Stimulated activated CD8-positive, alpha-beta memory T cell treated with anti-CD3 and anti-CD28 coated beads, Interleukin-4, amount 100 ng/mL, for 48 hours (primary cell): ENCODE measurements at regions not wholly inside any gene's neighbourhood (a gene's known extent, or its start where the extent isn't known, plus 50 kb on each side); places are given as distances from the start of the nearest gene placed in this dataset.
"Not testable (repeated sequence)": the region's sequence is repeated elsewhere in the genome, so short reads cannot be mapped to it uniquely, and the experiment has no call there.

Experiments
- DNase-seq: peaks from one replicate; pipeline ENCODE4 v3.0.0-alpha.2; 2020

- no peak for DNase-seq
Measured at GRCh38 chr3:83251490-83251889, 1490.0 kb upstream of the GBE1 start.

DNA sequence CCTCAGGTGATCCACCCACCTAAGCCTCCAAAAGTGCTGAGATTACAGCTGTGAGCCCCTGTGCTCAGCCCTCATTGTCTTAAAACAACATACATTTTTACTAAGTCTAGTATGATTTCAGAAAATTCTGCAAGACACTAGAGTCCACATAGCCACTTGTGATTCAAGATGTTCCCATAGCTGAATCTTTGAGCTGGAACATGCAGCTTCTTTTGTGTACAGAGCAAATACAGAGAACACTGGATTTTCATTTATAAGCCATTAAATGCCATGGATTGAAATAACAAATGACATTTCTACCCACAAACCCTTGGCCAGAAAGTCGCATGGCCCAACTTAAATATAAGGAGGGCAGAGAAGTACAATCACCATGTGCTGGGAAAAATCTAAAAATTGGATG is 1489.2 kb upstream of the GBE1 start:
- no peak for DNase-seq

- DNase-seq: no peak
Measured at GRCh38 chr3:83248454-83248853, 1487.0 kb upstream of the GBE1 start.

- DNase-seq: no peak
Measured at GRCh38 chr3:83235180-83235814, 1473.9 kb upstream of the GBE1 start.

- DNase-seq: no peak
Measured at GRCh38 chr3:83233715-83234114, 1472.3 kb upstream of the GBE1 start.

- DNase-seq: no peak
Measured at GRCh38 chr3:83230841-83231240, 1469.4 kb upstream of the GBE1 start.

GRCh38 chr3:83230376-83230775 is 1468.9 kb upstream of the GBE1 start:
- DNase-seq: no peak

GRCh38 chr3:83226751-83227150 is 1465.3 kb upstream of the GBE1 start:
- DNase-seq: no peak

DNA sequence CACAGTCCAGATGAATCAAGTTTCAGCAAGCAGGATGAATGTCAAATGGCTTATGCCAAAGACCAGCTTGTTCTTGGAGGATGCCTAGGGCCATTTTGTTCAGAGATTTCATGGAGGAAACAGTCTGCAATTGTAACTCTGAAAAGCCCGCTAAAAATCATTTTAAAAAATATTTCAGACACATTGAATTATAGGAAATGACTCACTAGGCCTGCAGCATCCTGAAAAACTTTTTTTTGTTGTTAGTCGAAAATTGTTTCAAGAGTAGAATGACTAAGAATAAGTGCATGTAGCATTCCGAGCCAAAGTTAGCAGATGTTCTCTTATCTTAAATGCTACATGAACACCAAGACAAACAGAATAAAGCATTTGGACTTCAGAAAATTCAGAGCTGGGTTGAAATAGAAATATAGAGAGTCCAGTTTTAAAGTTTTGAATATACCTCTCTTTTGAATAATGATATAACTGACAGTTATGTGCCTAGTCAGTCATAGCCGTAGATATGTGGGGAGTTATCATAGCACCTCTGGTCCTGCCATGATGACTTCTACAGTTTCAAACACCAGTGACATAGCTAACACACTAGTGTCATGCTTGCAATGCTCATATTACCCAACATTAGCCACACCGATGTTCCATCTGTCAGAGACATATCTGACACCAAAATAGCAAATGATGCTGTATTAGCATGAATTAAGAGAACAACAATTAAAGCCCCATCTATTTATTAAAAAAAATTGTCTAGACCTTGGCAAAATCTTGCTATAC is 1462.8 kb upstream of the GBE1 start:
- DNase-seq: no peak

DNA sequence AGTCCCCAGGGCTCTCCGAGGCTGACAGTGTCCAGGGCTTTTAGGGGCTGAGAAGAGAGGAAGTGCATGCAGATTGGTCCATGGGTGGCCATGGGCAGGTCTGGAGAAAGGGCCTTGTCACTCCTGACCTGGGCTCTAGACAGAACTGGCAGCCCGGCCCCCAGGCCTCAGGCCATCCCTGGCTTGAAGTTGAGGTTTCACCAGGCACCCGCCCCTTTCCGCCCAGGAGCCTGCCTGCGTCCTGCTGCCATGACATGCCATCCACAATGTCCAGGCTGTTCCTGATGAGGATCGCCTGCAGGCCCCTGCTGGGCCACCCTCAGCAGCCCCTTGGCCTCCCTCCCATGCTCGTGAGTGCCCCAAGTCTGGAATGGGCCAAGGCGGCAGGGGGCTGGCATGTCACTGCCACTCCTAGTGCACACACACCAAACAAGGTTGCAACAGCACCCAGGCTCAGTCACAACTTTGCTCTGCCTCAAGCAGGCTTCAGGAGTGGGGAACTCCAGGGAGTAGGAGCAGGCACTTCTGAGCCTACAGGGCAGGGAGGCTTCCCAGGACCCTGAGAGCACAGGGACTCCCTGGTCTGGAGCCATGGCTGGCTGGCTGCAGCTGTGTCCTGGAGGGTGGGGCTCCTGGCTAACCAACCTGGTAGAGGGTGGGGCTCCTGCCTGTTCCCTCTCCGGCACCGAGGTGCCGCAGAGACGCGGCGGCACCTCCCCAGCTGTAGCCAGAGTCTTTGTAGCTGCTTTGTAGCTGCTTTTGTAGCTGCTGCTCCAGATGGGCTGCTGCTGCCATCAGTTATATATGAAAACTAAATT is 1457.1 kb upstream of the GBE1 start:
- no peak for DNase-seq

- not testable (repeated sequence) for DNase-seq
Measured at GRCh38 chr3:83217595-83218118, 1456.2 kb upstream of the GBE1 start.

GRCh38 chr3:83216919-83217594 is 1455.6 kb upstream of the GBE1 start:
- no peak for DNase-seq

- no peak for DNase-seq
Measured at GRCh38 chr3:83195243-83195642, 1433.8 kb upstream of the GBE1 start.

DNA sequence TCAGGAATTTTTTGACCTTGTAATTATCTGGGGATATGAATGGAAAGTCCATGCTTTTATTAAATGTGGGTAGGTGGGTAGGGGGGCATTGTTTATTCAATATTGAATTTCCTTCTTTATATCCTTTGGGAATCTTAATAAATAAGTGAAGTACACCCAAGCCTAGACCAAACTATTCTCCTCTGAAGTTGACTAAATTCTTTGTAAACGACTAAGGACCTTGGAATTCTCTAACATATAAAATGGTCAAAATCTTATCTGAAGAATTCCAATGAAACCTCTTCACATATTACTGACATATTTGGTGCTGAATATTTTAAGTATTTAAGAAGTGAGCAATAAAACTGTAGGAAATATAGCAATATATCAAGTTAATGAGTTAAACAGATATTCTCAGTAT is 1432.1 kb upstream of the GBE1 start:
- DNase-seq: no peak

- DNase-seq: no peak
Measured at GRCh38 chr3:83189634-83190033, 1428.2 kb upstream of the GBE1 start.

DNA sequence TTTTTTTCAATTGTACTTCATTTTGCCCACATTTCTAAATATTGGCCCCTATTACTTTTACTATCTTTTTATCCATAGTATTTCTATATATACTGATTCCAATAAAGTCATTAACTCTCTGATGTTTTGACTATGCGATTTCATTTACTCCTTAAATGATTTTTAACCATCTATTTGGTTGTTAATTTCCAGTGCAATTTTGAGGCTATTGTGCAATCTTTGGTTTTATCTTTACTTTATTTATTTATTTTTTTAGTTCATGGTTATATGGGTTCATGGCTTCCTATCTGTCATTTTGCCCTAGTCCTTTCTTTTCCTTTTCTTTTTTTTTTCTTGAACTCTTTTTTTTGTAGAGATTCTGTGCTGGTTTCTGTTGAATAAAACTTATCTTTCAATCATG is 1408.0 kb upstream of the GBE1 start:
- DNase-seq: no peak

DNA sequence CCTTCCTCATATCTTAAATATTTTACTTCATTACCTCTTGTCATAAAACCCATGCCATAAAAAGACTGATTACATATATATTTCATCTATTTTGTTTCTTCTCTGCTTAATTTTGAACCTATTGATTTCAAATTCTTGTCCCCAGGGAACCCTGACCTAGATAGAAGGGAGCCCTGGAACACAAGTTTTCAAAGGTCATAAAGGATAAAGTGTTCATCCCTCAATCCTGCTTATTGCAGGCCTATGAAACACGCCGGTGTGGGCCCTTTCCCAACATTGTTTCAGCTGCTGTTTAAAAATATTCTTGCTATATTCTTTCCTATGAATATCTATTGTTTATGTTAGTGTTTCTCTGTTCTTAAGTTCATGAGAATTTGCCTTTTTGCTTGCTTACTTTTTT is 1389.5 kb upstream of the GBE1 start:
- no peak for DNase-seq

DNA sequence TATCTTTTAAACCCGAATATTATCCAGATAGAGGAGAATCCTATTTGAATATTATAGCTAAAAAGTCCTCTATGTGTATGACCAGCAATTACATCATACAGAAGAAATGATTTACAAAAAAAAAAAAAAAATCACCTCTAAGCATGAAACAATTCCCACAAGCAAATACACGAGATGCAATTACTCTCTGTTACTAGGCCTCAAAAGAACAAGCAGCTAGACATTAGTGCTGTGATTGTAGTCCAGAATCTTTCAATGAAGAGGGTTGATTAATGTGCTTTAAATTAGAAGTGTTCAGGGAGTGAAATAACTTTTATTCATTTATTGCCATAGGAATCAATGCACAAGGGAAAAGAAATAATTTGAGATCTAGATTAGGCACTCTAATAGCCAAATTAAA is 1379.5 kb upstream of the GBE1 start:
- no peak for DNase-seq

GRCh38 chr3:83131236-83131635 is 1369.8 kb upstream of the GBE1 start:
- no peak for DNase-seq

DNA sequence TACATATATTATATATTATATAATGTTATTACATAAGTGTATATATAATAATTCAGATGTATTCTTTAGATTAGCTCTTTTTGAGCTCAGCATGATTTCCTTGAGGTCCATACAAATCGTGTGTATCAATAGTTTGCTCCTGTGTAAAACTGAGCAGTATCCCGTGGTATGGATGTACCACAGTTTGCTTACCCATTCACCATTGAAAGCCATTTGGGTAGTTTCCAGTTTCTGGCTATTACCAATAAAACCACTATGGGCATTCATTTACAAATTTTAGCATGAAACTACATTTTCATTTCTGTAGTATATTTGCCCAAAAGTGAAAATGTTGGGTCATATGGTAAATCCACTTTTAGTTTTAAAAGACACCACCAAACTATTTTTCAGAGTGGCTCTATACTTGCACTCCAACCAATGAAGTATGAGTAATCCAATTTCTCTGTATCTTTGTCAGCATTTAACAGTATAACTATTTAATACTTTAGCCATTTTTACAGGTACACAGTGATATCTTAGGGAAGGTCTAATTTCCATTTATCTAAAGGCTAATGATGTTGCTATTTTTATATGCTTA is 1361.4 kb upstream of the GBE1 start:
- DNase-seq: no peak

DNA sequence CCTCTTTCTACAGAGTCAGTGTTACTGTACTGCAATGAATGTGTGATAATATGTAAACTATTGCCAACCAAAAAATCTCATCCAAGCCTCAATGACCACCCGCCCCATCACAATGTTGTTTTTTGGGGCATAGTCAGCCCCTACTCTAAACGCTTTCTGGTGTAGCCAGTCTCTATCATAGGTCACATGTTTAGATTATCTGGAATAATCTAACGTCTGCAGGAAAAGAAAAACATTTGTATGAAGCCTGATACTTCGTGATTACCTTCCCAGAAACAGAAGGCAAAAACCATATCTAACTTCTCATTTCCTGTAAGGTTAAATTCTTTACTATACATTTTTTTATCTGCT is 1331.8 kb upstream of the GBE1 start:
- DNase-seq: no peak

GRCh38 chr3:83092521-83093221 is 1331.2 kb upstream of the GBE1 start:
- DNase-seq: no peak
